H9 (cell line): ENCODE measurements at regions not wholly inside any gene's neighbourhood (a gene's known extent, or its start where the extent isn't known, plus 50 kb on each side); places are given as distances from the start of the nearest gene placed in this dataset.

Experiments
- DNase-seq: peaks from one replicate; pipeline ENCODE4 v3.0.0-alpha.2; 2017
- H2AFZ ChIP-seq: one replicate; pipeline ENCODE4 v1.6.1; 2013; ENCODE audit warnings: mild to moderate bottlenecking, low read length, control low read depth, moderate library complexity
- H2AK5ac ChIP-seq: 2 replicates; pipeline ENCODE4 v1.6.1; 2013; ENCODE audit warnings: low read length, control low read depth, mixed read lengths; ENCODE audit not compliant: insufficient read length
- H2BK120ac ChIP-seq: one replicate; pipeline ENCODE4 v1.6.1; 2013; ENCODE audit warnings: low read depth, mild to moderate bottlenecking, low read length, control low read depth, inconsistent platforms; ENCODE audit not compliant: poor library complexity, severe bottlenecking
- H2BK12ac ChIP-seq: 2 replicates; pipeline ENCODE4 v1.6.1; 2013; ENCODE audit warnings: low read length, control low read depth, mixed read lengths, low read depth; ENCODE audit not compliant: insufficient read length
- H2BK15ac ChIP-seq: 2 replicates; pipeline ENCODE4 v1.6.1; 2013; ENCODE audit warnings: low read depth, low read length, control low read depth
- H2BK20ac ChIP-seq: one replicate; pipeline ENCODE4 v1.6.1; 2013; ENCODE audit warnings: low read depth, mild to moderate bottlenecking, low read length, control low read depth, inconsistent platforms; ENCODE audit not compliant: poor library complexity, severe bottlenecking
- H2BK5ac ChIP-seq: 2 replicates; pipeline ENCODE4 v1.6.1; 2013; ENCODE audit warnings: low read length, control low read depth, mixed read lengths; ENCODE audit not compliant: insufficient read length
- H3K14ac ChIP-seq: 2 replicates; pipeline ENCODE4 v1.6.1; 2013; ENCODE audit warnings: low read length, control low read depth; ENCODE audit not compliant: insufficient read depth
- H3K18ac ChIP-seq: 2 replicates; pipeline ENCODE4 v1.6.1; 2013; ENCODE audit warnings: low read depth, mild to moderate bottlenecking, mixed read lengths, low read length, control low read depth; ENCODE audit not compliant: insufficient read length
- H3K23ac ChIP-seq: 2 replicates; pipeline ENCODE4 v1.6.1; 2013; ENCODE audit warnings: low read length, control low read depth, mixed read lengths, low read depth; ENCODE audit not compliant: insufficient read length
- H3K23me2 ChIP-seq: 2 replicates; pipeline ENCODE4 v1.6.1; 2013; ENCODE audit warnings: low read depth, mild to moderate bottlenecking, mixed read lengths, low read length, control low read depth; ENCODE audit not compliant: insufficient read length, poor library complexity, severe bottlenecking
- H3K27ac ChIP-seq: 2 replicates; pipeline ENCODE4 v1.5.1; 2013; ENCODE audit warnings: low read length, control low read depth, mixed read lengths, low read depth; ENCODE audit not compliant: insufficient read length
- H3K27me3 ChIP-seq: 2 replicates; pipeline ENCODE4 v1.6.1; 2013; ENCODE audit warnings: low read length, control low read depth, inconsistent platforms; ENCODE audit not compliant: insufficient read depth
- H3K4ac ChIP-seq: 2 replicates; pipeline ENCODE4 v1.6.1; 2013; ENCODE audit warnings: low read depth, mild to moderate bottlenecking, control low read depth, inconsistent platforms, low read length, moderate library complexity
- H3K4me1 ChIP-seq: 2 replicates; pipeline ENCODE4 v1.6.1; 2013; ENCODE audit warnings: low read length, control low read depth, inconsistent platforms; ENCODE audit not compliant: insufficient read depth
- H3K4me2 ChIP-seq: 2 replicates; pipeline ENCODE4 v1.6.1; 2013; ENCODE audit warnings: low read length, control low read depth, mixed read lengths; ENCODE audit not compliant: insufficient read length, insufficient read depth
- H3K56ac ChIP-seq: 2 replicates; pipeline ENCODE4 v1.6.1; 2013; ENCODE audit warnings: low read depth, mild to moderate bottlenecking, mixed read lengths, low read length, control low read depth; ENCODE audit not compliant: insufficient read length
- H3K79me1 ChIP-seq: 2 replicates; pipeline ENCODE4 v1.6.1; 2013; ENCODE audit warnings: low read depth, mild to moderate bottlenecking, moderate library complexity, low read length, control low read depth, inconsistent platforms; ENCODE audit not compliant: insufficient read depth, poor library complexity, severe bottlenecking
- H3K79me2 ChIP-seq: 2 replicates; pipeline ENCODE4 v1.6.1; 2013; ENCODE audit warnings: low read length, control low read depth, inconsistent platforms; ENCODE audit not compliant: insufficient read depth
- H3K9ac ChIP-seq: 2 replicates; pipeline ENCODE4 v1.6.1; 2013; ENCODE audit warnings: low read length, control low read depth, mixed read lengths; ENCODE audit not compliant: insufficient read length; ENCODE audit errors: extremely low read depth
- H3K9me3 ChIP-seq: one replicate; pipeline ENCODE4 v1.6.1; 2013; ENCODE audit warnings: low read depth, low read length, inconsistent platforms; ENCODE audit not compliant: control insufficient read depth
- H3T11ph ChIP-seq: one replicate; pipeline ENCODE4 v1.6.1; 2013; ENCODE audit warnings: mild to moderate bottlenecking, low read length, control low read depth, inconsistent platforms
- H4K20me1 ChIP-seq: one replicate; pipeline ENCODE4 v1.6.1; 2013; ENCODE audit not compliant: control insufficient read depth, insufficient read length, insufficient read depth
- H4K5ac ChIP-seq: 2 replicates; pipeline ENCODE4 v1.6.1; 2013; ENCODE audit warnings: low read depth, mild to moderate bottlenecking, mixed read lengths, low read length, control low read depth; ENCODE audit not compliant: insufficient read length
- H4K8ac ChIP-seq: replicated peaks from 2 replicates; pipeline ENCODE4 v1.6.1; 2013; ENCODE audit warnings: low read length, control low read depth, mixed read lengths, low read depth; ENCODE audit not compliant: insufficient read length
- H4K91ac ChIP-seq: 2 replicates; pipeline ENCODE4 v1.6.1; 2013; ENCODE audit warnings: low read depth, mild to moderate bottlenecking, moderate library complexity, mixed read lengths, low read length, control low read depth; ENCODE audit not compliant: insufficient read length
- H3K27ac Mint-ChIP-seq, 3 experiments: 2 replicates in 2 of 3; 3 replicates in 1 of 3; pipeline ENCODE4 v1.8.0; 2020 to 2021; ENCODE audit warnings: mixed read lengths in 3 of 3, mild to moderate bottlenecking in 1 of 3, moderate library complexity in 1 of 3
- H3K27me3 Mint-ChIP-seq: 2 replicates; pipeline ENCODE4 v1.8.0; 2021; ENCODE audit warnings: low read depth, mild to moderate bottlenecking, moderate library complexity, mixed read lengths
- H3K36me3 Mint-ChIP-seq, 3 experiments: 2 replicates in 2 of 3; 3 replicates in 1 of 3; pipeline ENCODE4 v1.8.0; 2020 to 2021; ENCODE audit warnings: low read depth in 3 of 3, mixed read lengths in 3 of 3; ENCODE audit not compliant: insufficient read depth in 1 of 3
- H3K4me1 Mint-ChIP-seq, 2 experiments: 2 replicates each; pipeline ENCODE4 v1.8.0; 2020; ENCODE audit warnings: mixed read lengths in 2 of 2
- H3K4me3 Mint-ChIP-seq, 2 experiments: 2 replicates in 1 of 2; 3 replicates in 1 of 2; pipeline ENCODE4 v1.8.0; 2020 to 2021; ENCODE audit warnings: mild to moderate bottlenecking in 2 of 2, mixed read lengths in 2 of 2, moderate library complexity in 1 of 2
- H3K9me3 Mint-ChIP-seq, 2 experiments: 2 replicates in 1 of 2; 3 replicates in 1 of 2; pipeline ENCODE4 v1.8.0; 2020; ENCODE audit warnings: mild to moderate bottlenecking in 2 of 2, mixed read lengths in 2 of 2, moderate library complexity in 1 of 2
- WGBS: extraction: QIAGEN DNeasy Blood & Tissue Kit; methylation state at CpG from one replicate; pipeline ENCODE4 v1.1.7; 2013; ENCODE audit warnings: missing lambda C conversion rate, low lambda C conversion rate, mixed read lengths; ENCODE audit not compliant: insufficient read length; ENCODE audit errors: extremely low coverage; 5-methylcytosine and 5-hydroxymethylcytosine counted together
- TF ChIP-seq, protein P1 (sequence below): fragments of 200-600 bp; sonication (generic); conservative IDR thresholded peaks from 3 replicates; pipeline ENCODE4 v1.8.0; 2021; ENCODE audit warnings: antibody characterized with exemption, mild to moderate bottlenecking

DNA sequence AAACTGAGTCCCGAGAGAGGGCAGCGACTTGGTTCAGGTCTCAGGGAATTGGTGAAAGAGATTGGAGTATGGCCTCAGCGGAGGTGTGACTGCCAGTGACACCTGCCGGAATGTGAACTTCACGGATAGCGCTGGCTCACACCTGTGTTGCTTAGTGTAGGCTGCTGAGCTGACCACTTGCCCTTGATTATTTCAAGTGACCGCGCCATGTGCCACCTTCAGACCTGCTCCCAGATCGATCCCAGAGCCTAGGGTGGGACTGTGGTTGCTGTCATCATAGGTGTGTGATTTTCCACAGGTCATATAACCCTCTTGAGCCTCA lies 134.8 kb downstream of the GLI2 start:
- H3K27me3 ChIP-seq = no peaks in the 10 kb centered on the region
- no peak overlapping the region for H2BK5ac ChIP-seq
- TF ChIP-seq, protein P1, sequence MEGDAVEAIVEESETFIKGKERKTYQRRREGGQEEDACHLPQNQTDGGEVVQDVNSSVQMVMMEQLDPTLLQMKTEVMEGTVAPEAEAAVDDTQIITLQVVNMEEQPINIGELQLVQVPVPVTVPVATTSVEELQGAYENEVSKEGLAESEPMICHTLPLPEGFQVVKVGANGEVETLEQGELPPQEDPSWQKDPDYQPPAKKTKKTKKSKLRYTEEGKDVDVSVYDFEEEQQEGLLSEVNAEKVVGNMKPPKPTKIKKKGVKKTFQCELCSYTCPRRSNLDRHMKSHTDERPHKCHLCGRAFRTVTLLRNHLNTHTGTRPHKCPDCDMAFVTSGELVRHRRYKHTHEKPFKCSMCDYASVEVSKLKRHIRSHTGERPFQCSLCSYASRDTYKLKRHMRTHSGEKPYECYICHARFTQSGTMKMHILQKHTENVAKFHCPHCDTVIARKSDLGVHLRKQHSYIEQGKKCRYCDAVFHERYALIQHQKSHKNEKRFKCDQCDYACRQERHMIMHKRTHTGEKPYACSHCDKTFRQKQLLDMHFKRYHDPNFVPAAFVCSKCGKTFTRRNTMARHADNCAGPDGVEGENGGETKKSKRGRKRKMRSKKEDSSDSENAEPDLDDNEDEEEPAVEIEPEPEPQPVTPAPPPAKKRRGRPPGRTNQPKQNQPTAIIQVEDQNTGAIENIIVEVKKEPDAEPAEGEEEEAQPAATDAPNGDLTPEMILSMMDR = no peak
- Mint-ChIP-seq H3K27me3 (peaks cover 3% of the 10 kb centered on the region), H3K27ac (no peak overlapping the region), H3K4me1 (peaks cover 53 to 62% of the 10 kb centered on the region in 2 experiments), H3K9me3 (no peaks in the 10 kb centered on the region), H3K36me3 (no peaks in the 10 kb centered on the region; a peak in 1 of 7 replicates), H3K4me3 (no peak overlapping the region)
- no peaks in the 10 kb centered on the region for H3K9me3 ChIP-seq
- H2BK15ac ChIP-seq = no peak overlapping the region
- H2AFZ ChIP-seq = no peak overlapping the region
- no peak overlapping the region for H2BK120ac ChIP-seq
- no peak overlapping the region for H3K4ac ChIP-seq
- no peak overlapping the region for H3K56ac ChIP-seq
- no peak overlapping the region for H2BK20ac ChIP-seq
- no CpG with 5 or more reads among the region's 9 CpGs for WGBS
- H3K9ac ChIP-seq = no peak overlapping the region
- no peaks in the 10 kb centered on the region for H3K79me1 ChIP-seq
- no peak overlapping the region for H2AK5ac ChIP-seq
- no peak overlapping the region for H4K8ac ChIP-seq
- H3K23ac ChIP-seq = no peak overlapping the region
- no peaks in the 10 kb centered on the region; the same call in 1 of the 2 replicates for H3K4me1 ChIP-seq
- H3K27ac ChIP-seq = no peak overlapping the region
- H3K79me2 ChIP-seq = no peaks in the 10 kb centered on the region; the same call in 1 of the 2 replicates
- no peak overlapping the region for H2BK12ac ChIP-seq
- no peak overlapping the region for H3K4me2 ChIP-seq
- no peak overlapping the region for H3K18ac ChIP-seq
- no peak for DNase-seq
- H4K5ac ChIP-seq = no peak overlapping the region
- peaks cover 2% of the 10 kb centered on the region for H3K23me2 ChIP-seq
- H3K14ac ChIP-seq = no peak overlapping the region
- H3T11ph ChIP-seq = no peak overlapping the region
- no peak overlapping the region for H4K91ac ChIP-seq
- H4K20me1 ChIP-seq = no peaks in the 10 kb centered on the region
